OCI-LY1 (cell line): ENCODE measurements at regions not wholly inside any gene's neighbourhood (a gene's known extent, or its start where the extent isn't known, plus 50 kb on each side); places are given as distances from the start of the nearest gene placed in this dataset.

Experiments
- H2AFZ ChIP-seq: fragments of 200-600 bp; sonication (generic), shearing (Covaris generic); 2 replicates; pipeline ENCODE4 v1.6.0; 2014; ENCODE audit warnings: antibody characterized with exemption, mild to moderate bottlenecking, low read length
- H3F3A ChIP-seq: fragments of 200-600 bp; sonication (generic), shearing (Covaris generic); 2 replicates; pipeline ENCODE4 v1.6.0; 2014; ENCODE audit warnings: mild to moderate bottlenecking, antibody characterized with exemption, low read length, moderate library complexity; ENCODE audit not compliant: insufficient read depth
- H3K27ac ChIP-seq: fragments of 200-600 bp; sonication (generic); 2 replicates; pipeline ENCODE4 v1.5.1; 2014; ENCODE audit warnings: low read length, mixed run types, mild to moderate bottlenecking, low read depth; ENCODE audit not compliant: poor library complexity, severe bottlenecking
- H3K27me3 ChIP-seq: fragments of 200-600 bp; sonication (generic); 2 replicates; pipeline ENCODE4 v1.6.0; 2014; ENCODE audit warnings: antibody characterized with exemption, mild to moderate bottlenecking, low read length, moderate library complexity; ENCODE audit not compliant: insufficient read depth
- H3K36me3 ChIP-seq: fragments of 200-600 bp; sonication (generic); 2 replicates; pipeline ENCODE4 v1.6.1; 2014; ENCODE audit warnings: mild to moderate bottlenecking, antibody characterized with exemption, low read length, moderate library complexity, mixed read lengths; ENCODE audit not compliant: insufficient read depth
- H3K4me1 ChIP-seq: fragments of 200-600 bp; sonication (generic); 2 replicates; pipeline ENCODE4 v1.5.1; 2014; ENCODE audit warnings: mild to moderate bottlenecking, low read length, moderate library complexity; ENCODE audit not compliant: insufficient read depth, severe bottlenecking
- H3K4me2 ChIP-seq: fragments of 200-600 bp; sonication (generic), shearing (Covaris generic); 2 replicates; pipeline ENCODE4 v1.6.1; 2014; ENCODE audit warnings: low read length
- H3K4me3 ChIP-seq: fragments of 200-600 bp; sonication (generic); 2 replicates; pipeline ENCODE4 v1.5.1; 2014; ENCODE audit warnings: low read length, low read depth, mild to moderate bottlenecking, mixed read lengths; ENCODE audit not compliant: poor library complexity, severe bottlenecking
- H3K79me2 ChIP-seq: fragments of 200-600 bp; shearing (Covaris generic); 2 replicates; pipeline ENCODE4 v1.6.1; 2016; ENCODE audit warnings: mixed run types, low read length, mixed read lengths; ENCODE audit not compliant: insufficient read depth
- H3K9ac ChIP-seq: fragments of 200-600 bp; sonication (generic), shearing (Covaris generic); 2 replicates; pipeline ENCODE4 v1.6.1; 2014; ENCODE audit warnings: mild to moderate bottlenecking, low read length, mixed read lengths
- H3K9me2 ChIP-seq: fragments of 200-600 bp; sonication (generic), shearing (Covaris generic); 2 replicates; pipeline ENCODE4 v1.6.1; 2014; ENCODE audit warnings: low read depth, mild to moderate bottlenecking, low read length, mixed read lengths
- H3K9me3 ChIP-seq: fragments of 200-600 bp; shearing (Covaris generic); 2 replicates; pipeline ENCODE4 v1.6.1; 2014; ENCODE audit warnings: low read length, mixed read lengths
- H4K20me1 ChIP-seq: fragments of 200-600 bp; sonication (generic), shearing (Covaris generic); 2 replicates; pipeline ENCODE4 v1.6.0; 2016; ENCODE audit warnings: mild to moderate bottlenecking, low read length; ENCODE audit not compliant: insufficient read depth
- EZH2 ChIP-seq: fragments of 200-600 bp; sonication (generic), shearing (Covaris generic); IDR thresholded peaks from 2 replicates; pipeline ENCODE4 v1.8.0; 2017; ENCODE audit warnings: borderline replicate concordance, mixed run types, mild to moderate bottlenecking, antibody characterized with exemption, low read length, moderate library complexity, mixed read lengths
- TF ChIP-seq, protein P1 (sequence below): fragments of 200-600 bp; sonication (generic), shearing (Covaris generic); IDR thresholded peaks from 2 replicates; pipeline ENCODE4 v1.5.1; 2017; ENCODE audit warnings: mild to moderate bottlenecking, antibody characterized with exemption, low read length, moderate library complexity, mixed read lengths

- no peaks in the 10 kb centered on the region for H3K9me2 ChIP-seq
- H4K20me1 ChIP-seq, result no peaks in the 10 kb centered on the region
- no peaks in the 10 kb centered on the region for H3K79me2 ChIP-seq
- no peaks in the 10 kb centered on the region for H3K27me3 ChIP-seq
- H3K9ac ChIP-seq, result no peak overlapping the region
- no peak for TF ChIP-seq EZH2
- TF ChIP-seq, protein P1, sequence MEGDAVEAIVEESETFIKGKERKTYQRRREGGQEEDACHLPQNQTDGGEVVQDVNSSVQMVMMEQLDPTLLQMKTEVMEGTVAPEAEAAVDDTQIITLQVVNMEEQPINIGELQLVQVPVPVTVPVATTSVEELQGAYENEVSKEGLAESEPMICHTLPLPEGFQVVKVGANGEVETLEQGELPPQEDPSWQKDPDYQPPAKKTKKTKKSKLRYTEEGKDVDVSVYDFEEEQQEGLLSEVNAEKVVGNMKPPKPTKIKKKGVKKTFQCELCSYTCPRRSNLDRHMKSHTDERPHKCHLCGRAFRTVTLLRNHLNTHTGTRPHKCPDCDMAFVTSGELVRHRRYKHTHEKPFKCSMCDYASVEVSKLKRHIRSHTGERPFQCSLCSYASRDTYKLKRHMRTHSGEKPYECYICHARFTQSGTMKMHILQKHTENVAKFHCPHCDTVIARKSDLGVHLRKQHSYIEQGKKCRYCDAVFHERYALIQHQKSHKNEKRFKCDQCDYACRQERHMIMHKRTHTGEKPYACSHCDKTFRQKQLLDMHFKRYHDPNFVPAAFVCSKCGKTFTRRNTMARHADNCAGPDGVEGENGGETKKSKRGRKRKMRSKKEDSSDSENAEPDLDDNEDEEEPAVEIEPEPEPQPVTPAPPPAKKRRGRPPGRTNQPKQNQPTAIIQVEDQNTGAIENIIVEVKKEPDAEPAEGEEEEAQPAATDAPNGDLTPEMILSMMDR, result no peak
- H2AFZ ChIP-seq, result no peak overlapping the region
- no peak overlapping the region for H3K4me3 ChIP-seq
- peaks cover 7% of the 10 kb centered on the region for H3K4me1 ChIP-seq
- no peaks in the 10 kb centered on the region for H3F3A ChIP-seq
- no peak overlapping the region for H3K27ac ChIP-seq
- H3K9me3 ChIP-seq, result no peaks in the 10 kb centered on the region
- no peaks in the 10 kb centered on the region for H3K36me3 ChIP-seq
- no peak overlapping the region for H3K4me2 ChIP-seq
Measured at GRCh38 chr13:33970746-33971561, 153.0 kb downstream of the RFC3 start.

GRCh38 chr13:33971562-33971819, 153.5 kb downstream of the RFC3 start:
- H3K79me2 ChIP-seq, result no peaks in the 10 kb centered on the region
- no peak overlapping the region for H3K27ac ChIP-seq
- H2AFZ ChIP-seq, result no peak overlapping the region
- no peak overlapping the region for H3K4me2 ChIP-seq
- H4K20me1 ChIP-seq, result no peaks in the 10 kb centered on the region
- H3F3A ChIP-seq, result no peaks in the 10 kb centered on the region
- peaks cover 7% of the 10 kb centered on the region for H3K4me1 ChIP-seq
- no peaks in the 10 kb centered on the region for H3K9me2 ChIP-seq
- TF ChIP-seq EZH2, result no peak
- TF ChIP-seq, protein P1, result no peak
- H3K9me3 ChIP-seq, result no peaks in the 10 kb centered on the region
- H3K9ac ChIP-seq, result no peak overlapping the region
- H3K27me3 ChIP-seq, result no peaks in the 10 kb centered on the region
- H3K4me3 ChIP-seq, result no peak overlapping the region
- no peaks in the 10 kb centered on the region for H3K36me3 ChIP-seq

DNA sequence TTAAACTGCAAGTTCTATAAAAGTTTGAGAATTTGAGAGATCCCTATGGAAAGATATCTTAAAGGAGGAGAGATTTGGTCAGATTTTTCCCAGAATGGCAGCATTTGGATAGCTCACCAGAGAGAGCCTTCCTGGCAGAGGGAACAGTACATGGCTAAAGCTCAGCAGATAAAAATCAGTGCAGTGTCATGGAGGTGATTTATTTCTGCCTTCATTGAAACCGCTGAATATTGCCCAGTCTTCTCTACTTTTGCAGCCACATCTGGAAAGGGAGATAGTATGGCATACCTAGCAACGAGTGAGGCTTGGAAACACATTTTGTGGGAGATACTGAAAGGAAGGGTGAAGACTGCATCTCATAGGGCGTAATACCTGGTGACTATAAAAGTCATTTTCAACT, 155.2 kb downstream of the RFC3 start:
- H3K27me3 ChIP-seq, result no peaks in the 10 kb centered on the region
- H3K9ac ChIP-seq, result no peak overlapping the region
- no peaks in the 10 kb centered on the region for H3K79me2 ChIP-seq
- TF ChIP-seq, protein P1, result no peak
- no peak for TF ChIP-seq EZH2
- no peaks in the 10 kb centered on the region for H3K9me3 ChIP-seq
- no peak overlapping the region for H3K4me3 ChIP-seq
- no peaks in the 10 kb centered on the region for H3F3A ChIP-seq
- H3K27ac ChIP-seq, result no peak overlapping the region
- H3K36me3 ChIP-seq, result no peaks in the 10 kb centered on the region
- H3K4me1 ChIP-seq, result peaks cover 7% of the 10 kb centered on the region
- no peak overlapping the region for H3K4me2 ChIP-seq
- H3K9me2 ChIP-seq, result no peaks in the 10 kb centered on the region
- H4K20me1 ChIP-seq, result no peaks in the 10 kb centered on the region
- H2AFZ ChIP-seq, result no peak overlapping the region
